HEK293 (cell line): ENCODE measurements at regions not wholly inside any gene's neighbourhood (a gene's known extent, or its start where the extent isn't known, plus 50 kb on each side); places are given as distances from the start of the nearest gene placed in this dataset.
"Not testable (repeated sequence)": the region's sequence is repeated elsewhere in the genome, so short reads cannot be mapped to it uniquely, and the experiment has no call there.

Experiments used
- CTCF ChIA-PET: fragments of 350-600 bp; formaldehyde crosslinking; extraction: SDS; loops from one replicate; lab custom pipeline; 2021; ENCODE audit warnings: antibody characterized with exemption; lab: Yijun Ruan, JAX
- POLR2A ChIA-PET: fragments of 300-600 bp; formaldehyde crosslinking; extraction: SDS; loops from one replicate; lab custom pipeline; 2020; ENCODE audit warnings: antibody characterized with exemption, inconsistent platforms; lab: Yijun Ruan, JAX
- H3K27ac ChIP-seq: fragments of 200-500 bp; sonication (Bioruptor generic); 2 replicates; pipeline ENCODE4 v1.5.1; 2014; ENCODE audit warnings: low read depth, low read length, control low read depth, inconsistent platforms; ENCODE audit errors: extremely low read depth
- H3K36me3 ChIP-seq, 2 experiments: fragments of 200-500 bp in 1 of 2; sonication (Bioruptor generic) in 1 of 2; 1 replicate in 1 of 2; 2 replicates in 1 of 2; pipeline ENCODE4 v1.5.1; 2014 to 2017; ENCODE audit warnings: inconsistent platforms in 2 of 2, low read length in 2 of 2; ENCODE audit not compliant: control insufficient read depth in 2 of 2, insufficient read depth in 1 of 2
- H3K4me1 ChIP-seq: fragments of 200-500 bp; sonication (Bioruptor generic); 2 replicates; pipeline ENCODE4 v1.5.1; 2014; ENCODE audit warnings: mild to moderate bottlenecking, low read length, inconsistent platforms; ENCODE audit not compliant: control insufficient read depth, insufficient read depth
- H3K4me3 ChIP-seq: 2 replicates; pipeline ENCODE4 v1.5.1; 2011; ENCODE audit warnings: low read depth, mild to moderate bottlenecking, control low read depth, low read length, moderate library complexity
- H3K9me3 ChIP-seq: fragments of 200-500 bp; sonication (Bioruptor generic); 2 replicates; pipeline ENCODE4 v1.5.1; 2014; ENCODE audit warnings: low read depth, low read length, inconsistent platforms; ENCODE audit not compliant: control insufficient read depth, insufficient read depth
- ZNF140 ChIP-seq: fragments of 450-650 bp; formaldehyde crosslinking; IDR thresholded peaks from 2 replicates; pipeline ENCODE4 v1.5.1; 2016; ENCODE audit warnings: missing biosample characterization, missing genetic modification characterization
- ZNF211 ChIP-seq: fragments of 450-650 bp; formaldehyde crosslinking; IDR thresholded peaks from 2 replicates; pipeline ENCODE4 v1.5.1; 2016; ENCODE audit warnings: low read depth, missing biosample characterization, missing genetic modification characterization
- ZNF239 ChIP-seq: fragments of 450-650 bp; formaldehyde crosslinking; IDR thresholded peaks from 2 replicates; pipeline ENCODE4 v1.5.1; 2016; ENCODE audit warnings: missing biosample characterization, missing genetic modification characterization
- ZNF311 ChIP-seq: fragments of 450-650 bp; formaldehyde crosslinking; IDR thresholded peaks from 2 replicates; pipeline ENCODE4 v1.5.1; 2017; ENCODE audit warnings: missing biosample characterization, missing genetic modification characterization, borderline replicate concordance
- ZNF514 ChIP-seq: fragments of 450-650 bp; formaldehyde crosslinking; IDR thresholded peaks from 2 replicates; pipeline ENCODE4 v1.5.1; 2016; ENCODE audit warnings: missing biosample characterization, missing genetic modification characterization
- ZNF549 ChIP-seq: fragments of 450-650 bp; IDR thresholded peaks from 2 replicates; pipeline ENCODE4 v1.5.1; 2018; ENCODE audit warnings: missing biosample characterization, missing genetic modification characterization, mild to moderate bottlenecking, inconsistent platforms, moderate library complexity
- ZNF560 ChIP-seq: fragments of 450-650 bp; formaldehyde crosslinking; IDR thresholded peaks from 2 replicates; pipeline ENCODE4 v1.5.1; 2017; ENCODE audit warnings: missing biosample characterization, missing genetic modification characterization, borderline replicate concordance
- ZNF610 ChIP-seq: fragments of 450-650 bp; formaldehyde crosslinking; IDR thresholded peaks from 2 replicates; pipeline ENCODE4 v1.5.1; 2016; ENCODE audit warnings: missing biosample characterization, missing genetic modification characterization, borderline replicate concordance
- ZNF624 ChIP-seq: fragments of 450-650 bp; formaldehyde crosslinking; IDR thresholded peaks from 2 replicates; pipeline ENCODE4 v1.5.1; 2017; ENCODE audit warnings: missing biosample characterization, missing genetic modification characterization
- ZNF654 ChIP-seq: fragments of 450-650 bp; formaldehyde crosslinking; IDR thresholded peaks from 2 replicates; pipeline ENCODE4 v1.5.1; 2016; ENCODE audit warnings: low read depth, missing biosample characterization, missing genetic modification characterization
- ZNF701 ChIP-seq: fragments of 450-650 bp; formaldehyde crosslinking; IDR thresholded peaks from 2 replicates; pipeline ENCODE4 v1.5.1; 2016; ENCODE audit warnings: missing biosample characterization, missing genetic modification characterization
- ZNF830 ChIP-seq: fragments of 450-650 bp; IDR thresholded peaks from 2 replicates; pipeline ENCODE4 v1.5.0; 2018; ENCODE audit warnings: missing biosample characterization, missing genetic modification characterization, low read depth, mild to moderate bottlenecking, moderate library complexity
- TF ChIP-seq, protein P1 (sequence below): fragments of 450-650 bp; formaldehyde crosslinking; IDR thresholded peaks from 2 replicates; pipeline ENCODE4 v1.5.1; 2016; ENCODE audit warnings: missing biosample characterization, missing genetic modification characterization, borderline replicate concordance
- TF ChIP-seq, protein P2 (sequence below): fragments of 450-650 bp; formaldehyde crosslinking; IDR thresholded peaks from 2 replicates; pipeline ENCODE4 v1.5.1; 2016; ENCODE audit warnings: missing biosample characterization, missing genetic modification characterization
- TF ChIP-seq, protein P3 (sequence below): fragments of 450-650 bp; formaldehyde crosslinking; IDR thresholded peaks from 2 replicates; pipeline ENCODE4 v1.5.1; 2017; ENCODE audit warnings: missing biosample characterization, missing genetic modification characterization

DNA sequence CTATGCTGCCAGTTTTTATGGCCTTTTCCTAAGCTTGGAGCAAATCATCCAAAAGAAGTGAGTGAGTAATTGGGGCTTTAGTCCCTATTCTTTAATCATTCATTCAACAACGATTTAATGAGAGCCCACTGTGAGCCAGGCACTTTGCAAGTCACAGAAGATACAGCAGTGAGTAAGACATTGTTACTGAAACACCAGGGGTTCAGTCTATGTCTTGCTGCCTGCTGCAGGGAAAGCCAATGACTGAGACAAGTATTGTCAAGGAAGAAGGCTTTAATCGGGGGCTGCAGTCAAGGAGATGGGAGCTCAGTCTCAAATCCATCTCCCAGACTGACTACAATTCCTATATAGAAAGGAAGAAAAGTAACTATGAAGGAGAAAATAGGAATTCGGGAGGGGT is 228.3 kb downstream of the FAM181B start:
- POLR2A ChIA-PET: no interaction called here

DNA sequence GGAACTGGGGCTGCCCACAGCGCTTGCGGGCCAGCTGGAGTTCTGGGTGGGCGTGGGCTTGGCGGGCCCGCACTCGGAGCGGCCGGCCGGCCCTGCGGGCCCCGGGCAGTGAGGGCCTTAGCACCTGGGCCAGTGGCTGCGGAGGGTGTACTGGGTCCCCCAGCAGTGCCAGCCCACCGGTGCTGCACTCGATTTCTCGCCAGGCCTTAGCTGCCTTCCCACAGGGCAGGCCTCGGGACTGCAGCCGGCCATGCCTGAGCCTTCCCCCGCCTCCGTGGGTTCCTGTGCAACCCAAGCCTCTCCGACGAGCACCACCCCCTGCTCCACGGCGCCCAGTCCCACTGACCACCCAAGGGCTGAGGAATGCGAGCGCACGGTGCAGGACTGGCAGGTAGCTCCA is 232.5 kb downstream of the FAM181B start:
- CTCF ChIA-PET, H3K36me3 ChIP-seq, H3K9me3 ChIP-seq, H3K4me1 ChIP-seq, H3K27ac ChIP-seq, H3K4me3 ChIP-seq, POLR2A ChIA-PET: not testable (repeated sequence)

More for the DNA sequence above, 228.3 kb downstream of the FAM181B start:
- CTCF ChIA-PET: no interaction called here
- TF ChIP-seq ZNF830 (tag by site-specific recombination) (no peak), ZNF560 (tag by site-specific recombination) (no peak), ZNF239 (no peak), ZNF211 (no peak), ZNF140 (tag by site-specific recombination) (no peak), ZNF549 (tag by site-specific recombination) (no peak), ZNF624 (tag by site-specific recombination) (no peak), ZNF311 (no peak), ZNF610 (tag by site-specific recombination) (no peak), ZNF514 (tag by site-specific recombination) (no peak)
- TF ChIP-seq, protein P1, sequence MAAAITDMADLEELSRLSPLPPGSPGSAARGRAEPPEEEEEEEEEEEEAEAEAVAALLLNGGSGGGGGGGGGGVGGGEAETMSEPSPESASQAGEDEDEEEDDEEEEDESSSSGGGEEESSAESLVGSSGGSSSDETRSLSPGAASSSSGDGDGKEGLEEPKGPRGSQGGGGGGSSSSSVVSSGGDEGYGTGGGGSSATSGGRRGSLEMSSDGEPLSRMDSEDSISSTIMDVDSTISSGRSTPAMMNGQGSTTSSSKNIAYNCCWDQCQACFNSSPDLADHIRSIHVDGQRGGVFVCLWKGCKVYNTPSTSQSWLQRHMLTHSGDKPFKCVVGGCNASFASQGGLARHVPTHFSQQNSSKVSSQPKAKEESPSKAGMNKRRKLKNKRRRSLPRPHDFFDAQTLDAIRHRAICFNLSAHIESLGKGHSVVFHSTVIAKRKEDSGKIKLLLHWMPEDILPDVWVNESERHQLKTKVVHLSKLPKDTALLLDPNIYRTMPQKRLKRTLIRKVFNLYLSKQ (tag by site-specific recombination): no peak
- TF ChIP-seq, protein P2, sequence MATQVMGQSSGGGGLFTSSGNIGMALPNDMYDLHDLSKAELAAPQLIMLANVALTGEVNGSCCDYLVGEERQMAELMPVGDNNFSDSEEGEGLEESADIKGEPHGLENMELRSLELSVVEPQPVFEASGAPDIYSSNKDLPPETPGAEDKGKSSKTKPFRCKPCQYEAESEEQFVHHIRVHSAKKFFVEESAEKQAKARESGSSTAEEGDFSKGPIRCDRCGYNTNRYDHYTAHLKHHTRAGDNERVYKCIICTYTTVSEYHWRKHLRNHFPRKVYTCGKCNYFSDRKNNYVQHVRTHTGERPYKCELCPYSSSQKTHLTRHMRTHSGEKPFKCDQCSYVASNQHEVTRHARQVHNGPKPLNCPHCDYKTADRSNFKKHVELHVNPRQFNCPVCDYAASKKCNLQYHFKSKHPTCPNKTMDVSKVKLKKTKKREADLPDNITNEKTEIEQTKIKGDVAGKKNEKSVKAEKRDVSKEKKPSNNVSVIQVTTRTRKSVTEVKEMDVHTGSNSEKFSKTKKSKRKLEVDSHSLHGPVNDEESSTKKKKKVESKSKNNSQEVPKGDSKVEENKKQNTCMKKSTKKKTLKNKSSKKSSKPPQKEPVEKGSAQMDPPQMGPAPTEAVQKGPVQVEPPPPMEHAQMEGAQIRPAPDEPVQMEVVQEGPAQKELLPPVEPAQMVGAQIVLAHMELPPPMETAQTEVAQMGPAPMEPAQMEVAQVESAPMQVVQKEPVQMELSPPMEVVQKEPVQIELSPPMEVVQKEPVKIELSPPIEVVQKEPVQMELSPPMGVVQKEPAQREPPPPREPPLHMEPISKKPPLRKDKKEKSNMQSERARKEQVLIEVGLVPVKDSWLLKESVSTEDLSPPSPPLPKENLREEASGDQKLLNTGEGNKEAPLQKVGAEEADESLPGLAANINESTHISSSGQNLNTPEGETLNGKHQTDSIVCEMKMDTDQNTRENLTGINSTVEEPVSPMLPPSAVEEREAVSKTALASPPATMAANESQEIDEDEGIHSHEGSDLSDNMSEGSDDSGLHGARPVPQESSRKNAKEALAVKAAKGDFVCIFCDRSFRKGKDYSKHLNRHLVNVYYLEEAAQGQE: no peak
- TF ChIP-seq, protein P3, sequence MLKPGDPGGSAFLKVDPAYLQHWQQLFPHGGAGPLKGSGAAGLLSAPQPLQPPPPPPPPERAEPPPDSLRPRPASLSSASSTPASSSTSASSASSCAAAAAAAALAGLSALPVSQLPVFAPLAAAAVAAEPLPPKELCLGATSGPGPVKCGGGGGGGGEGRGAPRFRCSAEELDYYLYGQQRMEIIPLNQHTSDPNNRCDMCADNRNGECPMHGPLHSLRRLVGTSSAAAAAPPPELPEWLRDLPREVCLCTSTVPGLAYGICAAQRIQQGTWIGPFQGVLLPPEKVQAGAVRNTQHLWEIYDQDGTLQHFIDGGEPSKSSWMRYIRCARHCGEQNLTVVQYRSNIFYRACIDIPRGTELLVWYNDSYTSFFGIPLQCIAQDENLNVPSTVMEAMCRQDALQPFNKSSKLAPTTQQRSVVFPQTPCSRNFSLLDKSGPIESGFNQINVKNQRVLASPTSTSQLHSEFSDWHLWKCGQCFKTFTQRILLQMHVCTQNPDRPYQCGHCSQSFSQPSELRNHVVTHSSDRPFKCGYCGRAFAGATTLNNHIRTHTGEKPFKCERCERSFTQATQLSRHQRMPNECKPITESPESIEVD (tag by site-specific recombination): no peak
- Histone ChIP-seq H3K4me1 (no peaks in the 10 kb centered on the region), H3K27ac (no peak overlapping the region), H3K4me3 (no peak overlapping the region), H3K36me3 (no peaks in the 10 kb centered on the region), H3K9me3 (no peaks in the 10 kb centered on the region)

DNA sequence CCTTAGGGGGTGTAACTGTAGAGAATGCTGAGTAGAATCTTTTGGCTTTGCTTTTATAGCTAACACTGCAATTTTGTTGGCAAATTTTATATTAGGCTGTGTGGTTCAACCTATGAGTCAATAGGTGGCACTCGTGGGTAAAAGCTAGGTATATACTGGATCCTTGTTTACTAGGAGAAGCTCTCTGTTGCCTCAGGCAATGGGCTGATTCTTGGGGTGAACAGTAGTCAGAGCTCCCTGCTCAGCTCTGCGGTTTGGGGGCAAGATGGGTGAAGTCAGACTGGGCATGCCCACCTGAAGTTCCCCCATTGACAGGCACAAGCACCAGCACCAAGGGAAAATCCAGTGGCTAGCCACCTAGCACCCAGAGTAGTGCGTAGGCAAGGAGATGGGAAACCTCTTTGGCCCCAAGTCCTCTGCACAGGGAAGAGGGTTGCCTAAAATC is 238.7 kb downstream of the FAM181B start:
- CTCF ChIA-PET: interaction anchor here (0.5 to 3.3 kb wide), 9 partner anchors 12 to 1590 kb away, joined by 3 to 27 read pairs (median 3); no protein-coding TSS in a partner anchor

More for the DNA sequence above, 238.7 kb downstream of the FAM181B start:
- Histone ChIP-seq H3K27ac (no peak overlapping the region), H3K4me3 (no peak overlapping the region), H3K36me3 (no peaks in the 10 kb centered on the region), H3K4me1 (no peaks in the 10 kb centered on the region), H3K9me3 (no peaks in the 10 kb centered on the region)
- POLR2A ChIA-PET: no interaction called here
- TF ChIP-seq ZNF701 (tag by site-specific recombination) (no peak), ZNF654 (tag by site-specific recombination) (peak; percentile 12; the same call in 1 of the 2 replicates)
